Muscle layer of colon (tissue), 2 donors: ENCODE measurements at regions not wholly inside any gene's neighbourhood (a gene's known extent, or its start where the extent isn't known, plus 50 kb on each side); places are given as distances from the start of the nearest gene placed in this dataset.

Experiments used
- H3K27ac ChIP-seq: one replicate; pipeline ENCODE4 v1.7.0; 2013; ENCODE audit warnings: low read depth, mild to moderate bottlenecking, low read length, moderate library complexity
- H3K27me3 ChIP-seq, 2 donors: one replicate each; pipeline ENCODE4 v1.7.0; 2013; ENCODE audit warnings: low read length in 2 of 2, mild to moderate bottlenecking in 2 of 2; ENCODE audit not compliant: insufficient read depth in 2 of 2, control insufficient read depth in 1 of 2
- H3K36me3 ChIP-seq: one replicate; pipeline ENCODE4 v1.7.0; 2013; ENCODE audit warnings: mild to moderate bottlenecking, low read length; ENCODE audit not compliant: insufficient read depth
- H3K4me1 ChIP-seq: one replicate; pipeline ENCODE4 v1.7.0; 2013; ENCODE audit warnings: mild to moderate bottlenecking, low read length; ENCODE audit not compliant: insufficient read depth
- H3K4me3 ChIP-seq, 2 donors: one replicate each; pipeline ENCODE4 v1.7.0; 2013; ENCODE audit warnings: low read length in 2 of 2, low read depth in 1 of 2, mild to moderate bottlenecking in 1 of 2, moderate library complexity in 1 of 2
- H3K9ac ChIP-seq: one replicate; pipeline ENCODE4 v1.7.0; 2013; ENCODE audit warnings: low read length
- H3K9me3 ChIP-seq: one replicate; pipeline ENCODE4 v1.7.0; 2013; ENCODE audit warnings: mild to moderate bottlenecking, low read length
- donor health status: abdominal sarcoma.
- donor health status: Adenocarcinoma of cecum.

DNA sequence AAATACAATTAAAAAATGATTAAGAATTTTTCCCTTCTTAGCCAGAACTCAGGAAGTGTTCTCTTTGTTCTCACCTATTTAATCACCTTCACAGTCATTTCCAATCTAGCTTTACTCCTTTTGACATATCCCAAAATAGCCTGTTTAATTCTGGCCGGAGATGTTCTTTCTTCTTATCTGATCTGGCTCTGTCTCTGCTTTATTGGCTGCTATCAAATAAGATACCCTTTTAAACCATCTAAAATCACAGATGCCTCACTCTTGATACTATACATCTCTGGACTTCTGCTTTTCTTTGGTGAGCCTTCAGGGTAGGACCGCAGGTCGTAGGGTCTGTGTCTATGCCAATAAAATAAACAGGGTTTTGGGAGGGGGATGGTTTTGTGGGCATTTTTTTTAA is 319.2 kb upstream of the SEMA6D start:
- Histone ChIP-seq H3K4me1 (no peaks in the 10 kb centered on the region), H3K27ac (no peak overlapping the region), H3K27me3 (no peaks in the 10 kb centered on the region), H3K4me3 (no peak overlapping the region), H3K9me3 (no peaks in the 10 kb centered on the region), H3K9ac (no peak overlapping the region), H3K36me3 (no peaks in the 10 kb centered on the region)

DNA sequence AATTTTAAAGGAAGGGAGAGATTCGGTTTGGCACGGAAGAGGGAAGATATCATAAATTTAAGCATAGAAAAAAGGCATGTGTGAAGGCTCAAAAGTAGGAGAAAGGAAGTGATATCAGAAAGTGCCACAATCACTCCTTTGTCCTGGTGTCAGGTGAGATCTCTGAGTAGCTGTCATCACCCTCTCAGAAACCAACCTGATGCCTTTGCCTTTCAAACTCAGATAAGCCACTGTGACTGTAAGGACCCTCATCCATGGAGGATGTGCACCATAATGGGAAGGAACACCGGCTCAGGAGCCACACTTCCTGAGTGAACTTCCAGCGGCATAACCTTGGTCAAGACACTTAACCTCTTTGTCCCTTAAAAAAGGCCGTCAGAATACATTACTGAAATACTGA is 318.7 kb upstream of the SEMA6D start:
- no peak overlapping the region for H3K27ac ChIP-seq

DNA sequence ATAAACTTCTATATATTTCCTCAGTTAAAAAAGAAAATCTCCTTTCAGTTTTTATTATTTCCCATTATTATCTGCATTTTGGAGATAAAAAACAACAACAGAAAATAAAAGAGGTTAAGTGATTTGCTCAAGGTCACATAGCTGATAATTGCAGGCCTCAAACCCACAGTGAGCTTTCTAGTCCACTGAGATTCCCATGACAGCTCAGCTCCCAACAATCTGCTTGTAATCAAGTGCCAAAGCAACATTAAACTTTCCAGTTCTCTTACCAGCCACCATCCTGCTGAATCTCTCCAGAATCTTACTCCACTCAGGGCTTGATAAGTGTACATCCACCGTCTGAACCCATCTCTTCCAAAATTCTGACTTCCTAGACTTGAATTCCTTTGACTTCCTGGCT is 318.2 kb upstream of the SEMA6D start:
- Histone ChIP-seq H3K36me3 (no peaks in the 10 kb centered on the region), H3K4me1 (no peaks in the 10 kb centered on the region), H3K27ac (no peak overlapping the region), H3K9me3 (no peaks in the 10 kb centered on the region), H3K9ac (no peak overlapping the region), H3K27me3 (no peaks in the 10 kb centered on the region), H3K4me3 (no peak overlapping the region)

More for the DNA sequence above, 318.7 kb upstream of the SEMA6D start:
- Histone ChIP-seq H3K4me3 (no peak overlapping the region), H3K4me1 (no peaks in the 10 kb centered on the region), H3K27me3 (no peaks in the 10 kb centered on the region), H3K9me3 (no peaks in the 10 kb centered on the region), H3K36me3 (no peaks in the 10 kb centered on the region), H3K9ac (no peak overlapping the region)

DNA sequence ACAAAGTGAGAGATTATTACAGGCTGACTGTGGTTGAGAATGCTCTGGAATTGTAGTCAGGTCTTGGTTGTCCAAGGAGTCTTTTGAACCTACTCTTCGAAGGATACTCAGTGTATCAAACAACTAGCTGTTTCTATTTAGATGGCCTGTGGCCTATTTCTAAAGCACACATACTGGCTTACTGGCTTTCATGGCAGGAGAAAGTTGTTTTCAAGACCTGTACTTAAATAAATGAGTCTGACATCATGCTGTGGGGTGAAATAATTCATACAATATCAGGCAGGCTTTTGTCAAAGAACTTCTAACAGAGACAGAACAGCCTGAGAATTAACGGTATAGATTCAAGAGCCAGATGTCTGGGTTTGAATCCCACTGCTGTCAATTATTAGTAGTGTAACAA is 316.7 kb upstream of the SEMA6D start:
- Histone ChIP-seq H3K36me3 (no peaks in the 10 kb centered on the region), H3K9me3 (no peaks in the 10 kb centered on the region), H3K9ac (no peak overlapping the region), H3K4me3 (no peak overlapping the region), H3K27ac (no peak overlapping the region), H3K27me3 (no peaks in the 10 kb centered on the region), H3K4me1 (no peaks in the 10 kb centered on the region)

DNA sequence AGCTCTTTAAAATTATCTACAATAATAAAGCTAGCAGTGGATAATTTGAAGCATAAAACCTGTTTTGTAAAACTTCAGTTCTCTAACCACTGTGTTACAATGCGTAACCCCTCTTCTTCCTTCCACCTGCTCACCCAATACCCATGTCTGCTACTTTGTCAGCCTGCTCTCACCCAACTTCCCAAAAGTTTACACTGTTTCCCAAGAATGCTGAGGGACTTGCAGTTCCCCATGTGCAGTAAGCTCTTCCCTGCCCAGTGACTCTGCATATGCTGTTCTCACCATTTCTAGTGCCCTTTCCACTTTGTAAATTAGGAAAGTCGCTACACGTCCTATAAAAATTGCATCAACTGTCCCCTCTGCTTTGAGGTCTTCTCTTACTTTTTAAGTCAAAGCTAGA is 315.9 kb upstream of the SEMA6D start:
- Histone ChIP-seq H3K27me3 (no peaks in the 10 kb centered on the region), H3K9me3 (no peaks in the 10 kb centered on the region), H3K4me3 (no peak overlapping the region)

DNA sequence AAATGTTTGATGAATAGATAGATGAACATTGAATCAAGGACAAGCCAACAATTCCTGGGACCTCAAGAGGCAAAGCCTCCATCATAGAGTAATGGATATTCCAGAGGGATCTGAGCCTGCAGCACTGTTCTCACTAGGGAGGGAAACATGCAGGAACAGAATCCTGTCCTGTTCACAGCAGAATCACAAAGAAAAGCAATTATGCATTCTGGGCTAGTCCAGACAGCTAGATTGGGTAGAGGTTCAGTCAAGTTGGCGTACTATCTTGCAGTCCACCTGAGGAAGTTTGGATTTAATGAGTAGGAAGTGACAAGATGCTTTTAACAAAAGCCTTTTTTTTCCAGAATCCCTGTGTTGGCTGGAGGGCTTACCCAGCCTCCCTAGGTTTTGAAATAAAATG is 314.5 kb upstream of the SEMA6D start:
- no peak overlapping the region for H3K27ac ChIP-seq

More for the DNA sequence above, 315.9 kb upstream of the SEMA6D start:
- H3K4me1 ChIP-seq, result no peaks in the 10 kb centered on the region
- no peak overlapping the region for H3K27ac ChIP-seq
- H3K36me3 ChIP-seq, result no peaks in the 10 kb centered on the region
- no peak overlapping the region for H3K9ac ChIP-seq

DNA sequence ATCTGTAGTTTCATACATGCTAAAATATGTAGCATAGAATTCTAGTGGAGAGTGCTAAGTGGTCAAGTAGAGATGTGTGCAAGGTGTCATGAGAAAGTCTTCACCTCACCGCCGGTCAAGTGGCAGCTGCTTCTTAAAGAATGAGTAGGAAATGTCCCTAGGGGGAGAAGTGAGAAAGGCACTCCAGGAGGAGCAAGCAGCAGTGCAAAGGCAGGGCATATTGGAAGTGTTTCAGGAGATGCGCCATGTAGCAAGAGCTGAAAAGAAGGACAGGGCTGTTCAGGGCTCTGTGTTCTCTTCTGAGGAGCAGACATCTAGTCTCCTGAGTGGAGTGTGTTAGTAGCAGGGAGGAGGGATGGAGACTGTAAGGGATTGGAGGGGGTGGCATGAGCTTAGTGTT is 312.4 kb upstream of the SEMA6D start:
- Histone ChIP-seq H3K36me3 (no peaks in the 10 kb centered on the region), H3K27ac (no peak overlapping the region), H3K9ac (no peak overlapping the region), H3K4me1 (no peaks in the 10 kb centered on the region), H3K9me3 (no peaks in the 10 kb centered on the region), H3K4me3 (no peak overlapping the region), H3K27me3 (no peaks in the 10 kb centered on the region)

More for the DNA sequence above, 314.5 kb upstream of the SEMA6D start:
- H3K27me3 ChIP-seq, result no peaks in the 10 kb centered on the region
- H3K4me3 ChIP-seq, result no peak overlapping the region
- no peaks in the 10 kb centered on the region for H3K9me3 ChIP-seq
- no peak overlapping the region for H3K9ac ChIP-seq
- no peaks in the 10 kb centered on the region for H3K36me3 ChIP-seq
- no peaks in the 10 kb centered on the region for H3K4me1 ChIP-seq

DNA sequence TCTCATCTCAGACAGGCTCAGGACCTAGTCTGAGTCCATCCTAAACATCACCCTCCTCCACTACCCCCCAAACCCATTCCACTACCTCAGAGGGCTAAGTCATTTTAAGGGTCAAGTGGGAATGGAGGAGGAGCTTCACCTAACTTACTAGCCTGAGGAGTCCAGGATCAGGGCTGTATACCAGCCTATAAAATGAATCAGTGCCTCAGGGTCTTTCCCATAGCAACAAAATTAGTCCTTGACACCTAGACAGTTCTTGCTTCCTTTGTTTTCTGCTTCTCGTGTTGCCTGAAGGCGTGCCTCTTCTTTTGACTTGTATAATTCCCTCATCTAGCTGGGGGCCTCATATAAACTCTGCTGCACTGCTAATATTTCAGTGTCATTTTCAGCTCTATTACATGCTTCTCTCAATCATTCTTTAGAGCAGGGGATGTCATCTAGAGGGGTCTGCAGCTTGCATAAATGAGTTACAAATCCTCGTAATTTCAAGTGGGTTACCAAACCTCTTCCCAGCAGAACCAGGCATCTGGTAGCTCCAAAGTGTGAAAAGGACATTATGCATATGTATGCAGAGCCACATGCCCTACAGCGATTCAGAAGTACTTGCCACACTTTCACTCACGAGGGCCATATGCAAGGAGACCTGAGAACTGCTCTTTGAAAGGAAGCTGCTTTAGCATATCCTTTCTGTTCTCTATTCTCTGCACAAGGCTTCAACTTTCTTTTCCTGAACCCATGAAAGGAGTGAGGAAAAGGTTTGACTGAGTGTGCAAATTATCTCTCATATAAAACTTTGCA is 311.7 kb upstream of the SEMA6D start:
- Histone ChIP-seq H3K9me3 (no peaks in the 10 kb centered on the region), H3K4me1 (no peaks in the 10 kb centered on the region), H3K36me3 (no peaks in the 10 kb centered on the region), H3K4me3 (no peak overlapping the region), H3K9ac (no peak overlapping the region), H3K27ac (no peak overlapping the region), H3K27me3 (no peaks in the 10 kb centered on the region)

DNA sequence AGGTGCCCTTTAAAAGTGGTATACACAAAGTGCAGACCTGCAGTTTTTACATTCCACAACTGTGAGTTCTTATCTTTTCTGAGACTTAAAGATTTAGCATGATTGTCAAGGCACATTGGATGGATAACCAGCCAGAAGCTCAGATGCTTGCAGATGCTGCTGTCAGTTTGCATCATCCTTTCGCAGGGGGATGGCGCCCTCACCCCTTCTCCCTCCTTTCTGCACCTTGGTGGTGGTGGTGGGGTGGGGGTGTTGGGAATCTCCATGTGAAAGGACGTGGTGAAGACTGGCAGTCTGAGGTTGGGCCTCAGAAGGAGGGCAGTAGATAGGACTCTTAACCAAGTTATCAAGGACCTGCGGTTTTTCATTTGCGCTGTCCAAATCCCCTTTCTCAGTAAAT is 309.6 kb upstream of the SEMA6D start:
- no peak overlapping the region for H3K9ac ChIP-seq
- H3K36me3 ChIP-seq, result no peaks in the 10 kb centered on the region
- no peak overlapping the region for H3K27ac ChIP-seq
- H3K4me3 ChIP-seq, result no peak overlapping the region
- H3K9me3 ChIP-seq, result no peaks in the 10 kb centered on the region
- H3K4me1 ChIP-seq, result no peaks in the 10 kb centered on the region
- H3K27me3 ChIP-seq, result no peaks in the 10 kb centered on the region

DNA sequence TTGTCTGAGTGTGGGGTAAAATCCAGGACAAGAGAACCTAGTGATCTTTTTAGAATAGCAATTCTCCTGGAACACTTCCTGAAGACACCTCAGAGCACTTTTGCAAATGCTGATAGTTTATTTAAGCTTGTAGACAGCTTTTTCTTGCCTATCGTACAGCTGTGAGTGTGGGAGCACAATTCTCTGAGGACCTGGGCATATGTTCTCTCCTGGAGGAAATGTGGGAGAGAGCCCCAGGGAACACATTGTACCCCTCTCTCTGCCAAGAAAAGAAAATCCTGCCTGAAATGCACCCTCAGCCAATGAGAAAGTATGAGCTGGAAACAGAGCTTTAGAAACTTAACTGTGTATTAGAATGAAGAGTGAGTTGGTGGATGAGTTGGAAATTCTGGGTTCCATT is 308.3 kb upstream of the SEMA6D start:
- Histone ChIP-seq H3K27ac (no peak overlapping the region), H3K4me1 (no peaks in the 10 kb centered on the region), H3K9me3 (no peaks in the 10 kb centered on the region), H3K27me3 (no peaks in the 10 kb centered on the region), H3K36me3 (no peaks in the 10 kb centered on the region), H3K4me3 (no peak overlapping the region), H3K9ac (no peak overlapping the region)

DNA sequence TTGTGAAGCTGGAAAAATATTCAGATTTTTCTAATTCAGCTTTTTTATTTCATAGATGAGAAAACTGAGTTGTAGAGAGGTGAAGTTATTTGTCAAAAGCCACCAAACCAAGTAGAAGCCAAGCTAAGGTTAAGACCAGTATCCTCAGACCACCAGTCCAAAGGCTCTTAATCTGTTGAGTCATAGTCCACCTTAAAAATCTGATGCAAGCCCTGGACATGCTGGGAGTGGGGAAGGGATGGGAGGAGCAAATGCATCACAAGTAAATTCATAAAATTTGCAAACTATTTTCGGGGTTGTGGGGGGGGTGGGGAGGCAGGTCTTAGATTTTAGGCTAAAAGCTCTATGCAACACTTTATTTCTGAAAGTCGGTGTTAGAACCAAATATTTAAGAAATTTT is 307.7 kb upstream of the SEMA6D start:
- H3K27ac ChIP-seq, result no peak overlapping the region
- no peaks in the 10 kb centered on the region for H3K4me1 ChIP-seq
- H3K9me3 ChIP-seq, result no peaks in the 10 kb centered on the region
- no peaks in the 10 kb centered on the region for H3K27me3 ChIP-seq
- no peak overlapping the region for H3K4me3 ChIP-seq
- H3K36me3 ChIP-seq, result no peaks in the 10 kb centered on the region
- H3K9ac ChIP-seq, result no peak overlapping the region

DNA sequence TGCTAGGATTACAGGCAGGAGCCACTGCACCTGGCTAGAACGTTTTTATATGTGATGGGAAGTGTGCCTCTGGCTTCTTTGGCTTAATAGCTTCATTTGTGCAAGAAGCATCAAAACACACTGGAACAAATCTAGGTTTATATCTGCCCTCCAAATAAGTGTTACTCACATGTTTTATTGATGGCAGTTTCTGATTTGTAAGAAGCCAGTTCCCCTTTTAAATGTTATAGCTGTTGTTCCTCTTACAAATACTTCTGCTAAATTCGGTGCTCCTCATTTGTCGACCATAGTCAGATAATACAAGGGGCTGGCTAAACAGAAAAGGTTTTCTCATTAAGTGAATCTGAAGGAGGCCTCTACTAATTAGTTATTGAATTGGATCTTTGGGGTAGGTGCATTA is 307.1 kb upstream of the SEMA6D start:
- H3K36me3 ChIP-seq, result no peaks in the 10 kb centered on the region
- H3K27ac ChIP-seq, result no peak overlapping the region
- H3K4me1 ChIP-seq, result no peaks in the 10 kb centered on the region
- no peak overlapping the region for H3K9ac ChIP-seq
- H3K9me3 ChIP-seq, result no peaks in the 10 kb centered on the region
- H3K4me3 ChIP-seq, result no peak overlapping the region
- no peaks in the 10 kb centered on the region for H3K27me3 ChIP-seq
